Activated T-cell treated with anti-CD3 and anti-CD28 coated beads for 24 hours (primary cell): ENCODE measurements at regions not wholly inside any gene's neighbourhood (a gene's known extent, or its start where the extent isn't known, plus 50 kb on each side); places are given as distances from the start of the nearest gene placed in this dataset.

Source experiments
- DNase-seq: peaks from one replicate; pipeline ENCODE4 v3.0.0-alpha.2; 2020; ENCODE audit warnings: low read depth

DNA sequence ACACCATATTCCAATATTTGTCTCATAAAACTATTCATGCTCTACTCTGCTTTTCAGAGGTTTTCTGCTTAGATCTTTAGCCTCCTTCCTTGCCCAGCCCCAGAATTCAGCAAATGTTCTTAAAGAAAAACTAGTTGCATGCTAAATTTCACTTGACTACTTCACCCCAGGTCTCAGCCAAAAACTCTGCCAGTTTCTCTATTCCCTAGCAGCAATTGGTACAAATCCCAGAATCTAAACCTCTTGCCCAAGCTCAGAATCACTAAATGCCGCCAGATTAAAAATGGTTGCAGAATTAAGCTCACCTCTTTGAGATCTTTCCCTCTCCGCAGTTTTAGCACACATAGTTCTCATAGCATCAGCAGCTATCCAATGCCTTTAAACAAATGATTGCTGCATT lies 331.2 kb upstream of the SMARCA2 start:
- no peak for DNase-seq

- DNase-seq, result no peak
These were observed 316.2 kb upstream of the SMARCA2 start for GRCh38 chr9:1698991-1699390.

- no peak for DNase-seq
These were observed 314.0 kb upstream of the SMARCA2 start for GRCh38 chr9:1701113-1701512.

- no peak for DNase-seq
These were observed 312.4 kb upstream of the SMARCA2 start for GRCh38 chr9:1702701-1703100.

DNA sequence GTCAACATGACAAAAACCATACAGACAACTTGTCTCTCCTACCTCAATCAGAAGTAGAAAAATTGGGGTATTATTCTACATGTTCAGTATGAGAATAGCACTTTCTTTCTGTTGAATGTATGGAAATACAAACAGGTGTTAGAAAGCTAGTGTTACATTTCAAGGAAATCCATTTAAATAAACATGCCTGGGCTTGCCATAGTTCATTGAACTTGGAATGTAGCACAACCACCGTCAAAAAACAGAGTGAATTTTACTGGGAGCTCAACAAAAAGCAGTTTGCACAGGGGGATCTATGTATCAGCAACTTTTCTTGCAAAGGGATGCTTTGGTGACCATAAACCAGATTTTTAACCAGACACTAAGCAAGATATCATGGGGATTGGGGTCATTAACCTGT lies 307.9 kb upstream of the SMARCA2 start:
- DNase-seq, result no peak

- no peak for DNase-seq
These were observed 306.9 kb upstream of the SMARCA2 start for GRCh38 chr9:1708219-1708618.

DNA sequence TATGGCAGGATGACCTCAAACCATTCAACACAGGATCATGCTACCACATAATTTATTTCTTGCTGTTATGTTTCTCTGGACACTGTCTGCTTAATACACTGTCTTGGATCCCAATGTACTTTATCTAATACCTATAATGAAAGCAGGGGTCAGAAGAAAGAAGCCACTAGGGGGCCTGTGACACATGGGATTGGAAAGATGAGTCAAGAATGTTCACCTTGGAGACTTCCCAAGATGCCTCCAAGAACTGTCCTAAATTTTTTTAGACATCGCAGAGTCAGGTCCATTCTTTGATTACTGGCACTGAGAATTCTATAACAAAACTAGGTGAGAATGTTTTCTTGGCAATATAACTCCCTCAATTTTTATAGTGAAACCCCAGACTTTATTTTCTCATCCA lies 305.8 kb upstream of the SMARCA2 start:
- no peak for DNase-seq

DNA sequence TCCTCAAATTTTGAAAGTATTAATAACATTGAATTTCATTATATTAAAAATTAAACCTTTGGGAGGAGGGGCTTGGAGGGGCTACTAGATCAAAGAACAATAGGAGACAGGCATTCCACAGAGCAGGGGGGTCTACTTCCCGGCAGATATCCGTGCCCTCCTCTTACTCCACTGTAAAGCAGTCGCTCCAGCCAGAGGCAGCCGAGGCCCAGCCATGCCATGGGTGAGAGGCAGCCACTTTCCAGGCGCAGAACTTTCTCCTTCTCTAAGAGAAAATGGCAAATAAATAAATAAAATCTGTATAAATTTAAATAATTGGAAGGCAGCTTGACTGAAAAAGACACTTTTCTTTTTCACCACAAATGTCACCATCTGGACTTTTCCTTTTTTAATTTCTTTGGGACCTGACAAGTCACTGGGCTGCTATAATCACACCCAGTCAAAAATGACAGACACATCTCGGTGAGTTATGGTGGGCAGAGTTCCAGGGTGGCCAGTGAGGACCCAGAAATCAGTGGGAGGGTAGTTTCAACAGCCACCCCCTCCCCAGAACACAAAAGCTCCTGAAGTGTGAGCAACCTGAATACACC lies 302.2 kb upstream of the SMARCA2 start:
- DNase-seq, result no peak

DNA sequence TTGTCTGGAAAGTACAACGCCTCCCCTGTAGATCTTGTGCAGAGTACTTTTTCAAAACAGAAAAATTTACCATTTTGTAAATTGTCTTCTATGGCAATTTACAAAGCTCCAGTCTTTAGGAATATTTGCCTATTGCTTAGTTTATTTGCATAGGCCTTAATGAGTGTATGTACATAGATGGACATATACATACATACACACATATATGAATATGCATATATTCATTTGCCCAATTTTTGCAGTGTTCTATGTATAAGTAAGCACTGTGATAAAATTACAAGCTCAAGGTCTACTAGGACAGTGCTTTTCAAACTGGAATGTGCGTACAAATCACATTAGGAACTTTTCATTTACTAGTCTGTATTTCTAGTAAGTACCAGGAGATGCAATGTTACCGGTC lies 301.3 kb upstream of the SMARCA2 start:
- no peak for DNase-seq

- DNase-seq, result no peak
These were observed 297.3 kb upstream of the SMARCA2 start for GRCh38 chr9:1717882-1718281.

DNA sequence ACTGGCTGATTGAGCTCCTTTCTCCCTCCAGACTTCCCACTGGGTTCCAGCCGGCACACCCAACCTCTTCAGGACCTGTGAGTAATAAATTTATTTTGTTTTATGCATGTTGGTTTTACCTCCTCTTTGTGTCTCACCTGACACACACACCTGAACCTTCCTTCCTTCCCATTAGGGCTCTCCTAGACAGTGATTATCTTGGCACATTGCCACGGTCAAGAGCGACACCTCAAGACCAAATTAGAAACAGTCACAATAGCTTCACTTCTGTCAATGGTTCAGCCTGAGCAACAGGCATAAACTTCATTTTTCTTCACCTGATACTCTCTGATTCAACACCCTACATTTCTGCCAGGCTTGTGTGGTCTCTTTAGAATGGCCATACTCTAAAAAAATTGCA lies 296.3 kb upstream of the SMARCA2 start:
- DNase-seq, result no peak

DNA sequence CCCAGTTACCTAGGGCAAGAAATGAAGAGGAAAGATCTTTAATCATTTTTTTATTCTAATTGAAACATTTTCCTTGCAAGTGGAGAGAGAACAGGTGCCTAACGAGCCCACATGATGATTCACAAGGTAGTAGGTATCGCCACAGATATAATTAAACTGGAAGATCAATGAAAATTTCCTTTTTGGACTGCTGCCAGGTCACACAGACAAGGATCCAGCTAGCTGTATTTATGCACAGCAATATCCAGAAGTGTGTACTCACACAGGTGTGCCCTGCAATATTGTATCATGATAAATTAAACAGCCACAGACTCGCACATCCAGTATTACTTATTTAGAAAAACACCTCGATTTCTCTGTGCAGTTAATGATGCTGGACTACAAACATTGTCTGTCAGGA lies 294.0 kb upstream of the SMARCA2 start:
- DNase-seq, result no peak

DNA sequence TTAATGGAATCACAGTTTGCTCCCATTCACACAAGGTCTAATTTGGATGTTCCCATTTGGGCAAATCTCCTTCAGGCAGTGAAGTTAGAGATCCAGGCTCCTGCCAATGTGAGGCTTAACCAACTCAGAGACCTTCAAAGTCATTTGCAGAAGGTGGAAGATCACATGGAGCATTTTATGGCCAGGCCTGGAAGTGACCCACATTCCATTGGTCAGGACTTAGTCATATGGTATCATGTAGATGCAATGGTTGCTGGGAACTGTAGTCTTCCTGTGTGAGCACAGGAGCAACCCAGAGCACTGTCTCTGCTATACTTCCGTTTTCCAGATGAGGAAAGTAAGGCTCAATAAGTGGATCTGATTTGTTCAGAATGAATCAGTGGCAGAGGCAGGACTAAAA lies 292.7 kb upstream of the SMARCA2 start:
- DNase-seq, result no peak

- no peak for DNase-seq
These were observed 291.6 kb upstream of the SMARCA2 start for GRCh38 chr9:1723522-1724015.

- no peak for DNase-seq
These were observed 288.0 kb upstream of the SMARCA2 start for GRCh38 chr9:1726993-1727759.

GRCh38 chr9:1729631-1730030 lies 285.5 kb upstream of the SMARCA2 start:
- no peak for DNase-seq

DNA sequence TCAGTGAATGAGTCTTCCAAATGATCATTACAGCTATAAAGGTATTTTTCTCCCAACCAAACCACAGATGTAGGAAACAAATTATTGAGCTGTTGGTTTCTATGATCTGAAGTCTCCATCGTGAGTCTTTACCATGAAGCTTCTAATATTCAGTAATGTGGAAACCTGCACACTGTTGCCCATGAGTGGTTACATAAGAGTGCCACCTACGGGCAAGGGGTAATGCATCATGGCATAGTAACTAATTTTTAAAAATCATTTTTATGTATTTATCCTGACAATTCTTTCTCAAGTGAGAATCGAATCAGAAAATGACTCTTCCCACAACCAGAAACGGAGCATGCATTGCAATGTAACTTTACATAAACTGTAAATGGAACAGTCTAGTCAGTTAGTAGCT lies 282.5 kb upstream of the SMARCA2 start:
- DNase-seq, result no peak

- no peak for DNase-seq
These were observed 276.5 kb upstream of the SMARCA2 start for GRCh38 chr9:1738511-1739100.

- DNase-seq, result no peak
These were observed 271.8 kb upstream of the SMARCA2 start for GRCh38 chr9:1743121-1743960.

DNA sequence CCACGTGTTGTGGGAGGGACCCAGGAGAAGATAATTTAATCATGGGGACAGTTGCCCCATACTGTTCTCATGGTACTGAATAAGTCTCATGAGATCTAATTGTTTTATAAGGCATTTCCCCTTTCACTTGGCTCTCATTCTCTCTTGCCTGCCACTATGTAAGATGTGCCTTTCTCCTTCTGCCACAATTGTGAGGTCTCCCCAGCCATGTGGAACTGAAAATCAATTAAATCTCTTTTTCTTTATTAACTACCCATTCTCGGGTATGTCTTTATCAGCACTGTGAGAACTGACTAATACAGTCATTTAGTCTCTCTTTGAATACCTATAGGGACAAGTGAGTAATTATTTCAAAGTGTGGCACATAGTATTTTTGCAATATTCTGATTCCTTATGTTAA lies 269.2 kb upstream of the SMARCA2 start:
- no peak for DNase-seq

- no peak for DNase-seq
These were observed 267.7 kb upstream of the SMARCA2 start for GRCh38 chr9:1747417-1747967.

DNA sequence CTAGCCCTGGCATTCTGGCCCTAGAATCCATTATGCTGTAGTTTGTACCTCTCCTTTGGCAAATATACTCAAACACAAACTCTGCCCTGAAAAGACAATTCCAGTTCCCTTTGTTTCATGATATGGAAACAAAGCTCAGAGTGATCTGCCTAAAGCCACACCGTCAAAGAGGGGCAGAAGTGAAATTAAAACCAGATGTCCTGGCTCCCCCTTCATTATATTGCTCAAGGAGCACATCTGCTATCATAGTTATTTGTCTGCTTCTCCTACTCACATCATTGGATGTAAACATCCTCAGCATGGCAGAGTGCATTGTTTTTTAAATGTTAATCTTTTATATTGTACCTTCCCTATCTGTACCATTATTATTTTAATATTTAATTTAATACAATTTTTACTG lies 266.7 kb upstream of the SMARCA2 start:
- DNase-seq, result no peak
